HG02870 (cell line): ENCODE measurements at regions not wholly inside any gene's neighbourhood (a gene's known extent, or its start where the extent isn't known, plus 50 kb on each side); places are given as distances from the start of the nearest gene placed in this dataset.
"Not testable (repeated sequence)": the region's sequence is repeated elsewhere in the genome, so short reads cannot be mapped to it uniquely, and the experiment has no call there.

Source experiments
- ATAC-seq: cut with Tn5 transposase; IDR thresholded peaks from one replicate; pipeline ENCODE4 v1.9.1; 2021; ENCODE audit warnings: mild to moderate bottlenecking, moderate library complexity; ENCODE audit not compliant: unreplicated experiment

GRCh38 chr14:54010981-54011380 lies 54.4 kb upstream of the BMP4 start:
- no peak for ATAC-seq

GRCh38 chr14:54023027-54023426 lies 66.4 kb upstream of the BMP4 start:
- peak; percentile 73 for ATAC-seq

- no peak for ATAC-seq
Measured at GRCh38 chr14:54025661-54026060, 69.0 kb upstream of the BMP4 start.

GRCh38 chr14:54026671-54027070 lies 70.0 kb upstream of the BMP4 start:
- no peak for ATAC-seq

GRCh38 chr14:54030996-54031395 lies 74.4 kb upstream of the BMP4 start:
- not testable (repeated sequence) for ATAC-seq

GRCh38 chr14:54033285-54033684 lies 76.7 kb upstream of the BMP4 start:
- ATAC-seq: not testable (repeated sequence)

- no peak for ATAC-seq
Measured at GRCh38 chr14:54038724-54039123, 82.1 kb upstream of the BMP4 start.

GRCh38 chr14:54039311-54039710 lies 82.7 kb upstream of the BMP4 start:
- ATAC-seq: no peak

- ATAC-seq: no peak
Measured at GRCh38 chr14:54040846-54041245, 84.2 kb upstream of the BMP4 start.

- ATAC-seq: no peak
Measured at GRCh38 chr14:54046250-54046649, 89.6 kb upstream of the BMP4 start.

- no peak for ATAC-seq
Measured at GRCh38 chr14:54047645-54048308, 91.2 kb upstream of the BMP4 start.

- ATAC-seq: no peak
Measured at GRCh38 chr14:54048311-54048710, 91.7 kb upstream of the BMP4 start.

- ATAC-seq: no peak
Measured at GRCh38 chr14:54048736-54049135, 92.1 kb upstream of the BMP4 start.

- no peak for ATAC-seq
Measured at GRCh38 chr14:54050759-54051158, 94.1 kb upstream of the BMP4 start.

GRCh38 chr14:54052696-54053385 lies 96.2 kb upstream of the BMP4 start:
- ATAC-seq: no peak

GRCh38 chr14:54053386-54053745 lies 96.7 kb upstream of the BMP4 start:
- no peak for ATAC-seq

- ATAC-seq: no peak
Measured at GRCh38 chr14:54058505-54058904, 101.9 kb upstream of the BMP4 start.

- no peak for ATAC-seq
Measured at GRCh38 chr14:54083549-54084239, 127.1 kb upstream of the BMP4 start.

GRCh38 chr14:54085232-54085761 lies 128.7 kb upstream of the BMP4 start:
- no peak for ATAC-seq

- ATAC-seq: no peak
Measured at GRCh38 chr14:54085841-54086240, 129.2 kb upstream of the BMP4 start.

- no peak for ATAC-seq
Measured at GRCh38 chr14:54086767-54087166, 130.1 kb upstream of the BMP4 start.

- no peak for ATAC-seq
Measured at GRCh38 chr14:54087376-54087775, 130.8 kb upstream of the BMP4 start.
